ENCODE measurements at regions not wholly inside any gene's neighbourhood (a gene's known extent, or its start where the extent isn't known, plus 50 kb on each side); places are given as distances from the start of the nearest gene placed in this dataset.

DNA sequence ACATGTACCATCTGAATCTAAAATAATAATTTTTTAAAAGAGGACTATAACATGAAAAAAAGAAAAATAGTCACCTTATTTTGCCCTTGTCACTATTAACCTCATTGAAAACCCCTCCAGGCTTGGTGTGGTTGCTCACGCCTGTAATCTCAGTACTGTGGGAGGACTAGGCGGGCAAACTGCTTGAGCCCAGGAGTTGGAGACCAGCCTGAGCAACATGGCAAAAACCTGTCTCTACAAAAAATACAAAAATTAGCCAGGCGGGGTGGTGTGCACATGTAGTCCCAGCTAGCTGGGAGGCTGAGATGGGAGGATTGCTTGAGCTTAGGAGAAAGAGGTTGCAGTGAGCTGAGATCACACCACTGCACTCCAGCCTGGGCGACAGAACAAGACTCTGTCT, 126.3 kb upstream of the KRAS start:
- H3K27me3 ChIP-seq = no peaks in the 10 kb centered on the region
- no peaks in the 10 kb centered on the region for H3K9me3 ChIP-seq
- 91 to 100% methylated on average over 2 to 4 of the region's 4 CpGs for WGBS, 2 donors (ENCODE audit: low coverage in 1 of 2)
- H3K4me1 ChIP-seq = no peaks in the 10 kb centered on the region
- no peak overlapping the region for H3K4me3 ChIP-seq
- no peak for ATAC-seq
- no peak for TF ChIP-seq EP300 (IDR thresholded peaks at IDR 0.05)
- TF ChIP-seq POLR2A (IDR thresholded peaks at IDR 0.05) = no peak
- TF ChIP-seq POLR2AphosphoS5 (IDR thresholded peaks at IDR 0.05) = no peak
- TF ChIP-seq, protein P1, sequence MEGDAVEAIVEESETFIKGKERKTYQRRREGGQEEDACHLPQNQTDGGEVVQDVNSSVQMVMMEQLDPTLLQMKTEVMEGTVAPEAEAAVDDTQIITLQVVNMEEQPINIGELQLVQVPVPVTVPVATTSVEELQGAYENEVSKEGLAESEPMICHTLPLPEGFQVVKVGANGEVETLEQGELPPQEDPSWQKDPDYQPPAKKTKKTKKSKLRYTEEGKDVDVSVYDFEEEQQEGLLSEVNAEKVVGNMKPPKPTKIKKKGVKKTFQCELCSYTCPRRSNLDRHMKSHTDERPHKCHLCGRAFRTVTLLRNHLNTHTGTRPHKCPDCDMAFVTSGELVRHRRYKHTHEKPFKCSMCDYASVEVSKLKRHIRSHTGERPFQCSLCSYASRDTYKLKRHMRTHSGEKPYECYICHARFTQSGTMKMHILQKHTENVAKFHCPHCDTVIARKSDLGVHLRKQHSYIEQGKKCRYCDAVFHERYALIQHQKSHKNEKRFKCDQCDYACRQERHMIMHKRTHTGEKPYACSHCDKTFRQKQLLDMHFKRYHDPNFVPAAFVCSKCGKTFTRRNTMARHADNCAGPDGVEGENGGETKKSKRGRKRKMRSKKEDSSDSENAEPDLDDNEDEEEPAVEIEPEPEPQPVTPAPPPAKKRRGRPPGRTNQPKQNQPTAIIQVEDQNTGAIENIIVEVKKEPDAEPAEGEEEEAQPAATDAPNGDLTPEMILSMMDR (IDR thresholded peaks at IDR 0.05) = no peak
- H3K36me3 ChIP-seq = no peaks in the 10 kb centered on the region
- H3K27ac ChIP-seq = no peak overlapping the region

DNA sequence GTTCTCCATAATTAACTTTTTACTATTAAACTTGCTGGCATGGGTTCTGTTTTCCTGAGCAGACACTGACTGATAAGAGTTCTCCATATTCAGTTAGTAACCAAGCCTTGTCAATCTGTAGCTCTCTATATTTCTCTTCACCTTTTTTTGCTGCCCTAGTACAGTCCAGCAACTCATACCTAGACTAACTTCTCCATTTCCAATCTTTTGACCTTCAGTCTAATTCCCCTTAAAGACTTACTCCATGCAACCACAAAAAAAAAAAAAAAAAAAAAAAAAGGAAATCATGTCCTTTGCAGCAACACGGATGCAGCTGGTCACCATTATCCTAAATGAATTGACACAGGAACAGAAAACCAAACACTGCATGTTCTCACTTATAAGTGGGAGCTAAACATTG, 125.7 kb upstream of the KRAS start:
- H3K9me3 ChIP-seq = no peaks in the 10 kb centered on the region
- no peaks in the 10 kb centered on the region for H3K27me3 ChIP-seq
- H3K27ac ChIP-seq = no peak overlapping the region
- H3K4me3 ChIP-seq = no peak overlapping the region
- no CpG with 5 or more reads among the region's 1 CpG for WGBS, 2 donors (ENCODE audit: low coverage in 1 of 2)
- no peak for ATAC-seq
- H3K4me1 ChIP-seq = no peaks in the 10 kb centered on the region
- H3K36me3 ChIP-seq = no peaks in the 10 kb centered on the region
- TF ChIP-seq, protein P1 (IDR thresholded peaks at IDR 0.05) = no peak
- TF ChIP-seq POLR2AphosphoS5 (IDR thresholded peaks at IDR 0.05) (no peak), EP300 (IDR thresholded peaks at IDR 0.05) (no peak), POLR2A (IDR thresholded peaks at IDR 0.05) (no peak)

DNA sequence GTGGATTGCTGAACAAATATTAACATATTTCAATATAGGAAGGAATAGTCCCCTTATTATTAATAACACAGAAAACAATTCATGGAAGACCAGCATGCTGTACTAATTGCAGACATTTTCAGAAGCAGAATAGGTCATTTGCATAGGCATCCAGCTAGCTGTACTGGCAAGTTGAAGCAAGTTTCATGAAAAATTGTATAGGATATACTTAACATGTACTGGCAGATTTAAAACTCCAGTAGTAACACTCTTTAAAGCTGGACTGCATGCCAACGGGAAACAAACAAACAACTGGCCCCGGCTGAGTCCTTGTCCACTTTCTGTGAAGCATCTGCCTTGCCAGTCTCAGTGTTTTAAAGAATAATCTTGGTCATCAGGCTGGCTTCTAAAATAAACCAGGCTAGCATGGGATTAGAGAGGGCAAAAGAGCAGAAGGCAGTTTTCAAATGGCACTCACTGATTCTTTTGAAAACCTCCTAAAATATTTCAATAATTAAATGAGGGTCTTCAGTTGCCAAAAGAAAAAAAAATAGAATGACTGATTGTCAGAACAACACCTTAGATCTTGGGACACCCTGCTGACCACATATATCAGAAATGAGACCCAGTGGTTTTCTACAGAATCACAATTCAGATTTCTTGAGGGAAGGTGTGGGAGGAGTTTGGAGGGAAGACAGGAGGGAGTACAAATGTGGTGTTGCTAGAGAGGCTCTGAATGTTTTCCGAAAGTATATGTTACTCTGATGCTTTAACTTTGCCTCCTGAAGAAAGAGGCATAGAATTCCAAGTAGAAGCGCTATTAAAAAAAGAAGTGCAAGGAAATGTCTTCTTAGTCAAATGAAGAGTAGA, 122.5 kb upstream of the KRAS start:
- TF ChIP-seq EP300 (IDR thresholded peaks at IDR 0.05) (no peak), POLR2AphosphoS5 (IDR thresholded peaks at IDR 0.05) (no peak), POLR2A (IDR thresholded peaks at IDR 0.05) (no peak)
- TF ChIP-seq, protein P1 (IDR thresholded peaks at IDR 0.05) = no peak
- H3K27ac ChIP-seq = no peak overlapping the region
- no peaks in the 10 kb centered on the region for H3K27me3 ChIP-seq
- no peak overlapping the region for H3K4me3 ChIP-seq
- H3K36me3 ChIP-seq = no peaks in the 10 kb centered on the region
- no peaks in the 10 kb centered on the region for H3K9me3 ChIP-seq
- no peak for ATAC-seq
- H3K4me1 ChIP-seq = no peaks in the 10 kb centered on the region
- 60 to 68% methylated on average over 4 of the region's 4 CpGs for WGBS, 2 donors (ENCODE audit: low coverage in 1 of 2)

DNA sequence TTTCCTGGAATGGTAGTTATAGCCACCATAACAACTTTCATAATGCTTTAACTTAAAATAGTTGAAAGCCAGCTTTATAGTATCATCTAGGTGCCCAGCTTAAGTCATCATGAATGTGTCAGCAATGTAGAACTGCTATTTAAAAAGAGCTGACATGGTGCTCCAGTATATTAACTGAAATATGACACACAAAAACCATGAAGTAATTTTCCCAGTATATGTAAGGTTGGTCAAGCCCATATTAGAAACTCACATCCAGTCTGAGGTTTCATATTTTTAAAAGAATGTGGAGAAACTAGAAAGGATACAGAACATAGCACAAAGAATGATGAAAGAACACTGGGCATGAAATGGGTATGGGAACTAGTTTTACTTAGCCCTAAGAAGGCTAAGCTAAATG, 121.3 kb upstream of the KRAS start:
- no peak for ATAC-seq
- H3K9me3 ChIP-seq = no peaks in the 10 kb centered on the region
- no peak overlapping the region for H3K27ac ChIP-seq
- H3K36me3 ChIP-seq = no peaks in the 10 kb centered on the region
- H3K4me1 ChIP-seq = no peaks in the 10 kb centered on the region
- no peaks in the 10 kb centered on the region for H3K27me3 ChIP-seq
- H3K4me3 ChIP-seq = no peak overlapping the region
- TF ChIP-seq POLR2AphosphoS5 (IDR thresholded peaks at IDR 0.05) = no peak
- TF ChIP-seq, protein P1 (IDR thresholded peaks at IDR 0.05) = no peak
- no peak for TF ChIP-seq POLR2A (IDR thresholded peaks at IDR 0.05)
- TF ChIP-seq EP300 (IDR thresholded peaks at IDR 0.05) = no peak

DNA sequence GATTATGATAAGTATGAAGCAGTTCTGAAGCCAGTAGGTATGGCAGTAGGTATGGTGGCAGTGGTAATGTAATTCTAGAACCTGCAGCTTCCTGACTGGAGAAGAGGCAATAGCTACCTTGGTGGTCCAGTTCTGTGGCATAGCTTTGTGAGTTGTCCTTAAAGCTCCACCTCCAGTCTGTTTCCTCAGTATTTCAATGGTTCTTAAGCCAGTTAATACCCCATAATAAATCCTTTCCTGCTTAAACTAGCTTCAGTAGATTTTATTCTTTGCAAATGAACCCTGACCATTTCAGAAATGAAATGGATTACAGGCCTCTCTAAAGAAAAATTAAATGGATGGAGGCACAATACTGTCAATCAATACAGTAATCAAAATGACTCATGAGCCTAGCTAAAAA, 117.8 kb upstream of the KRAS start:
- Histone ChIP-seq H3K27me3 (no peaks in the 10 kb centered on the region), H3K4me1 (peaks cover 0 to 10% (median 0%) of the 10 kb centered on the region in 3 donors), H3K4me3 (no peak overlapping the region), H3K27ac (no peak overlapping the region), H3K9me3 (no peaks in the 10 kb centered on the region), H3K36me3 (no peaks in the 10 kb centered on the region)
- TF ChIP-seq POLR2AphosphoS5 (IDR thresholded peaks at IDR 0.05) = no peak
- TF ChIP-seq, protein P1 (IDR thresholded peaks at IDR 0.05) = no peak
- no peak for TF ChIP-seq POLR2A (IDR thresholded peaks at IDR 0.05)
- TF ChIP-seq EP300 (IDR thresholded peaks at IDR 0.05) = no peak
- no peak for ATAC-seq
